Tibial artery (tissue), 4 donors: ENCODE measurements at regions not wholly inside any gene's neighbourhood (a gene's known extent, or its start where the extent isn't known, plus 50 kb on each side); places are given as distances from the start of the nearest gene placed in this dataset.

Experiments used
- DNase-seq, 2 donors: peaks; one replicate each; pipeline ENCODE4 v3.0.0-alpha.2; 2019
- H3K27ac ChIP-seq, 2 donors: fragments of 200-600 bp; sonication (generic) in 1 of 2; 1 replicate in 1 of 2; 2 replicates in 1 of 2; pipeline ENCODE4 v1.5.1; 2018 to 2019; ENCODE audit warnings: mild to moderate bottlenecking in 1 of 2
- H3K27me3 ChIP-seq, 2 donors: fragments of 200-600 bp; sonication (generic) in 1 of 2; one replicate each; pipeline versions ENCODE4 v1.5.1 to v1.6.0; 2016 to 2019
- H3K36me3 ChIP-seq, 3 donors: fragments of 200-600 bp; sonication (generic) in 2 of 3; one replicate each; pipeline ENCODE4 v1.5.1; 2016 to 2019; ENCODE audit warnings: mild to moderate bottlenecking in 2 of 3
- H3K4me1 ChIP-seq, 4 donors: fragments of 200-600 bp; sonication (generic) in 2 of 4; 1 replicate in 3 of 4; 2 replicates in 1 of 4; pipeline ENCODE4 v1.5.1; 2016 to 2019
- H3K4me3 ChIP-seq, 2 donors: fragments of 200-600 bp; sonication (generic) in 1 of 2; 1 replicate in 1 of 2; 2 replicates in 1 of 2; pipeline ENCODE4 v1.5.1; 2018 to 2019; ENCODE audit warnings: mild to moderate bottlenecking in 2 of 2
- H3K9me3 ChIP-seq, 3 donors: fragments of 200-600 bp; sonication (generic) in 1 of 3; one replicate each; pipeline ENCODE4 v1.5.1; 2016 to 2019
- intact Hi-C: fragments of 100-400 bp; cut with DNase I; formaldehyde crosslinking; loops from one replicate; pipeline ENCODE4 v1.15.0; 2023; ENCODE audit warnings: low total_unique reads
- TF ChIP-seq, protein P1 (sequence below), 2 experiments: fragments of 200-600 bp in 1 of 2; fragments of 450-650 bp in 1 of 2; IDR thresholded peaks; one replicate each; pipeline ENCODE4 v1.5.1; 2017 to 2019; ENCODE audit warnings: antibody characterized with exemption in 2 of 2, mild to moderate bottlenecking in 1 of 2, moderate library complexity in 1 of 2

DNA sequence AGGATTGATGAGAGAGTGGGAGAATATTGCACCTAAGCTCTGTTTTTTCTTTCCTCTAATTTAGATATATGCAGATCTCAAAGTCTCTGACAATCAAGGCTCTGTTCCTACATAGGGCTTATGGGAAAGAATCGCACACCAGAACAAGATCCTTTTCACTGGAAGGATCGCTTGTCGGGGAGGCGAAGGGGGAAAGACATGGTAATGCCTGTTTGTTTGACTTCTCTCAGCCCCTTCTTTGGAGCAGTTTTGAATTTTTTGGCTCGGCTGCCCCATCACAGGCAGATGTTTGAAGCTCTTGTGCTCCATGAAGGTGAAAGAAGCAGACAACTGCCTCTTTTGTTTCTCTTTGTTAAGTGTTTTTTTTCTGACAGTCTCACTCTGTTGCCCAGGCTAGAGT lies 599.9 kb upstream of the ZNF608 start:
- Histone ChIP-seq H3K36me3 (no peaks in the 10 kb centered on the region), H3K4me1 (peaks cover 0 to 10% (median 0%) of the 10 kb centered on the region in 4 donors), H3K4me3 (no peak overlapping the region), H3K9me3 (no peaks in the 10 kb centered on the region), H3K27me3 (no peaks in the 10 kb centered on the region), H3K27ac (no peak overlapping the region)
- intact Hi-C loops, result no loop called here
- TF ChIP-seq, protein P1, sequence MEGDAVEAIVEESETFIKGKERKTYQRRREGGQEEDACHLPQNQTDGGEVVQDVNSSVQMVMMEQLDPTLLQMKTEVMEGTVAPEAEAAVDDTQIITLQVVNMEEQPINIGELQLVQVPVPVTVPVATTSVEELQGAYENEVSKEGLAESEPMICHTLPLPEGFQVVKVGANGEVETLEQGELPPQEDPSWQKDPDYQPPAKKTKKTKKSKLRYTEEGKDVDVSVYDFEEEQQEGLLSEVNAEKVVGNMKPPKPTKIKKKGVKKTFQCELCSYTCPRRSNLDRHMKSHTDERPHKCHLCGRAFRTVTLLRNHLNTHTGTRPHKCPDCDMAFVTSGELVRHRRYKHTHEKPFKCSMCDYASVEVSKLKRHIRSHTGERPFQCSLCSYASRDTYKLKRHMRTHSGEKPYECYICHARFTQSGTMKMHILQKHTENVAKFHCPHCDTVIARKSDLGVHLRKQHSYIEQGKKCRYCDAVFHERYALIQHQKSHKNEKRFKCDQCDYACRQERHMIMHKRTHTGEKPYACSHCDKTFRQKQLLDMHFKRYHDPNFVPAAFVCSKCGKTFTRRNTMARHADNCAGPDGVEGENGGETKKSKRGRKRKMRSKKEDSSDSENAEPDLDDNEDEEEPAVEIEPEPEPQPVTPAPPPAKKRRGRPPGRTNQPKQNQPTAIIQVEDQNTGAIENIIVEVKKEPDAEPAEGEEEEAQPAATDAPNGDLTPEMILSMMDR (IDR thresholded peaks at IDR 0.05), result no peak
- DNase-seq, result no peak

DNA sequence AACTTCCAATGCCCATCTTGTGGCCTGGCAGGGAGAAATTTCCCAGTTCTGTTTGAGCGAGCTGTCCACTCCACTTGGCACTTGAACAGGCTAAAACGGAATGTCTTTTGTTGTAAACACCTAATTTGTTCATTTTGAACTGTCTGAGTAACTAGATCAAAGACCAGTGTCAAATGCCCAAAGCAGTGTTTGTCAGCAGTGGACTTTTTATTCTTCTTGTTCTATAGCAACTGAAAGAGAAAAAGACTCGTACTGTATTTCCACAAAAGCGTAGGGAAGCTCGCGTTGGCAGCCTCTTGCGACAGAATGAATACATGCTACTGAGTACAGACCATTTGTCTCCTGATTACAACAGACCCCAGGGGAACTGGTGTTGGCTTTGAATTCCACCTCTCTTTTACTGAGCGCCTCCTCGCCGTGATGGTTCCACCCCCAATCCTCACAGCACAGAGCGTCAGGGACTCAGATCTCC lies 601.8 kb upstream of the ZNF608 start:
- peaks cover 0 to 10% (median 0%) of the 10 kb centered on the region in 4 donors for H3K4me1 ChIP-seq
- no peaks in the 10 kb centered on the region for H3K27me3 ChIP-seq
- H3K9me3 ChIP-seq, result no peaks in the 10 kb centered on the region
- no peak overlapping the region for H3K4me3 ChIP-seq
- TF ChIP-seq, protein P1 (IDR thresholded peaks at IDR 0.05), result no peak
- intact Hi-C loops, result no loop called here
- peak in 1 of 2 donors; percentile 38 for DNase-seq
- H3K27ac ChIP-seq, result no peak overlapping the region
- H3K36me3 ChIP-seq, result no peaks in the 10 kb centered on the region

DNA sequence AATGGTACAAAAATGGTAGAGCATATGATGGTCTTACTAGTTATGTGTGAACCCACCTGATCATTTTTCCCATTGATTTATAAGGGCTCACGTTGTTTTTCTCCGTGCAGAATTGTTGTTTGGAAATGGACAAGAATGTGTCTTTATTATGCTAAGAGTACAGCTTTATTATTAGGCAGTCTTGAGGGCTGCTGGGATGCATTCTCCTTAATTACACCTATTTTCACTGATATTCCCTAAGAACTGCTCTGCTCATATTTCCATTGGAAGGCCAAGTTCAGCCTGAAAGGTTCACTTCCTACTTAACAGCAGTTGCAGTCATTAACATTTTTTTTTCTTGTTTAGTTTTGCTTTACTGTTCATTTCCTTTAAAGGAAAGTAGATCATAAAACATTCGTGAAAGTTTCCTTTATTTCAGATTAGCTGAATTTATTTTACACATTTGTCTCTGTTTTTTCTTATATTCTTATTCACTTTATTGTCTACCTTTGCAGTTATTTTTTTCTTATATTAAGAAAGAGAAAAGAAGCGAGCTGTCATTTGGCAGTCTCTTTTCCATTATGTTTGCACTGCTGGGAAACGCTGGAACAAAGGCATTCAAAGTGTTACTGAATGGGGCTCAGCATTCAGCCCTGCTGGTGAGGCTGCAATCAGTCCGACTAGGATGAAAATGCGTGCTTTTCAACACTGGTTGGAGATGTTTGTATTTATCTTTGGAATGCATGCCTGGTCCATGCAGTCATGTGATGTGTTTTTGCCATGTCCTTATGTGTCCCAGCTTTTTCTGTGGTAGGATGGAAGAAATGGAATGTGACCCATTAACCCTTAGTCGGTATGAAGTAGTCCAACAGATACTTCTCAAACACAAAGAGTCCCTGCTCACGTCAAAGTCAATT lies 602.7 kb upstream of the ZNF608 start:
- TF ChIP-seq, protein P1 (IDR thresholded peaks at IDR 0.05), result no peak
- intact Hi-C loops, result no loop called here
- DNase-seq, result no peak
- Histone ChIP-seq H3K27ac (no peak overlapping the region), H3K4me1 (peaks cover 0 to 10% (median 0%) of the 10 kb centered on the region in 4 donors), H3K9me3 (no peaks in the 10 kb centered on the region), H3K4me3 (no peak overlapping the region), H3K36me3 (no peaks in the 10 kb centered on the region), H3K27me3 (no peaks in the 10 kb centered on the region)

DNA sequence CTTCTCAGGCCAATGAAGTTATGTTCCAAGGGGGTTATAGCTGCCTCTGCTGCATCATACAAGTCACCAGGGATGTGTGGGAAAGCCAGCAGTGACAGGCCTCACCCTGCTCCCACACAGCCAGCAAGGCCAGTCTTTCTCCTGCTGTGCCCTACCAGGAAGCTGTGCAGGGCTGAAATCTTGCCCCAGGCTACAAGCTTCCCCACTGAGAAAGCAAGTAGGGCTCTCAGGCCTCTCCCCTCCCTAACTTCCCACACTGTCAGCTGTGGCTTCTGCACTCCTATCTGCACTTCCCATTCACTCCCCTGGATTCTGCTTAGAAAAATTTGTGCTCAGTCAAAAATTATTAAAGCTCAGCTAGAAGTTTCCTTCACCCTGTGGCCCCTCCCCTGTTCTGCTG lies 611.2 kb upstream of the ZNF608 start:
- no peak overlapping the region for H3K4me3 ChIP-seq
- intact Hi-C loops, result no loop called here
- peaks cover 0 to 7% (median 3%) of the 10 kb centered on the region in 3 donors for H3K9me3 ChIP-seq
- H3K36me3 ChIP-seq, result no peaks in the 10 kb centered on the region
- TF ChIP-seq, protein P1 (IDR thresholded peaks at IDR 0.05), result no peak
- no peaks in the 10 kb centered on the region for H3K27me3 ChIP-seq
- H3K27ac ChIP-seq, result no peak overlapping the region
- no peak for DNase-seq
- no peaks in the 10 kb centered on the region for H3K4me1 ChIP-seq

DNA sequence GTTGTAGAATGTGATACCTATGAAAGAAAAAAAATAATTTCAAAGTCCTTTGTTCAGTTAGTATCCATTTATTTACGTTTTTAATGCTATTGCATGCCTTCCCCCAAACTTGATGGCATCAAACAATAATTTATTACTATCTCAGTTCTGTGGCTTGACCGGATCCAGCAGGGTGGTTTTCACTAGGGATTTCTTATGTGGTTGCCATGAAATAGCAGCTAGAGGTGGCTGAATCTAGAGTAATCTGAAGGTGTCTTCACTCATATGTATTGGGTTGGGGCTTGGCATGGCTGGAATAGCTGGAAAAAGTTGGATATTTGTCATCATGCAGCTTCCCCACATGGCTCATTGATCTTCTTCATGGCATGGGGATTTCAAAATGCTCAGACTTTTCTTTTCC lies 619.3 kb upstream of the ZNF608 start:
- Histone ChIP-seq H3K4me3 (no peak overlapping the region), H3K27me3 (no peaks in the 10 kb centered on the region), H3K27ac (no peak overlapping the region), H3K9me3 (no peaks in the 10 kb centered on the region), H3K4me1 (no peaks in the 10 kb centered on the region), H3K36me3 (no peaks in the 10 kb centered on the region)
- no peak for DNase-seq
- TF ChIP-seq, protein P1 (IDR thresholded peaks at IDR 0.05), result no peak
- intact Hi-C loops, result no loop called here
